Activated CD4-positive, alpha-beta memory T cell treated with anti-CD3 and anti-CD28 coated beads for 36 hours (primary cell): ENCODE measurements at regions not wholly inside any gene's neighbourhood (a gene's known extent, or its start where the extent isn't known, plus 50 kb on each side); places are given as distances from the start of the nearest gene placed in this dataset.

Source experiments
- CTCF ChIA-PET: fragments of 350-600 bp; sonication (Branson Sonifier 250); formaldehyde crosslinking; loops from one replicate; lab custom pipeline; 2021; ENCODE audit warnings: antibody characterized with exemption, inconsistent platforms; lab: Charles Lee
- POLR2A ChIA-PET: fragments of 350-600 bp; sonication (Branson Sonifier 250); formaldehyde crosslinking; loops from one replicate; lab custom pipeline; 2021; ENCODE audit warnings: antibody characterized with exemption; lab: Charles Lee
- DNase-seq: peaks from one replicate; pipeline ENCODE4 v3.0.0-alpha.2; 2020
- H3K27ac Mint-ChIP-seq: one replicate; pipeline ENCODE4 v1.8.0; 2021; ENCODE audit warnings: mixed read lengths
- H3K27me3 Mint-ChIP-seq: one replicate; pipeline ENCODE4 v1.8.0; 2021; ENCODE audit warnings: mixed read lengths
- H3K36me3 Mint-ChIP-seq: one replicate; pipeline ENCODE4 v1.8.0; 2021; ENCODE audit warnings: mixed read lengths
- H3K4me1 Mint-ChIP-seq: one replicate; pipeline ENCODE4 v1.8.0; 2021; ENCODE audit warnings: low read depth, mixed read lengths
- H3K4me3 Mint-ChIP-seq: one replicate; pipeline ENCODE4 v1.8.0; 2021; ENCODE audit warnings: mild to moderate bottlenecking, mixed read lengths
- H3K9me3 Mint-ChIP-seq: one replicate; pipeline ENCODE4 v1.8.0; 2021; ENCODE audit warnings: mixed read lengths
- intact Hi-C: fragments of 100-400 bp; cut with micrococcal nuclease; formaldehyde crosslinking; loops from one replicate; pipeline ENCODE4 v1.15.1; 2023

DNA sequence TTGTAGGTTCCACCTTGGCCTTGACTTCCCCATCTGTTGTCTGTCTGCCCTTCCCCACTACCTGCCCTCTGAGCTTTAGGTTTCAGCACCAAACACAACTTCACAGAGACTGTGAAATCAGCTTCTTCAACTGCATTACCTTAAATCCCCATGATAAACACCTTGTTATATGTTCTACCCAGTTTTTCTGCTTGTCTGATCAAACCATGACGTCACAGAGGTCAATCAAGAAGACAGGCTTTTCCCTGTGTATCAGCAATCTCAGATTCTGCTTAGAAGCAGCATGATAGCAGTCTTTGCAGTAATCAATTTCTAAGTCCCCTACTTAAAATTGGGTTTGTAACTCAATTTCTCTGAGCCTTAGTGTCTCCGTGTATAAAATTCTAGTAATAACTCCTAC lies 175.0 kb downstream of the PLK2 start:
- no peaks in the 10 kb centered on the region for H3K36me3 Mint-ChIP-seq
- H3K27me3 Mint-ChIP-seq = peaks cover 4% of the 10 kb centered on the region
- H3K9me3 Mint-ChIP-seq = no peaks in the 10 kb centered on the region
- POLR2A ChIA-PET = no interaction called here
- DNase-seq = no peak
- intact Hi-C loops = no loop called here
- no peak overlapping the region for H3K4me3 Mint-ChIP-seq
- H3K27ac Mint-ChIP-seq = no peak overlapping the region
- CTCF ChIA-PET = no interaction called here
- no peaks in the 10 kb centered on the region for H3K4me1 Mint-ChIP-seq

DNA sequence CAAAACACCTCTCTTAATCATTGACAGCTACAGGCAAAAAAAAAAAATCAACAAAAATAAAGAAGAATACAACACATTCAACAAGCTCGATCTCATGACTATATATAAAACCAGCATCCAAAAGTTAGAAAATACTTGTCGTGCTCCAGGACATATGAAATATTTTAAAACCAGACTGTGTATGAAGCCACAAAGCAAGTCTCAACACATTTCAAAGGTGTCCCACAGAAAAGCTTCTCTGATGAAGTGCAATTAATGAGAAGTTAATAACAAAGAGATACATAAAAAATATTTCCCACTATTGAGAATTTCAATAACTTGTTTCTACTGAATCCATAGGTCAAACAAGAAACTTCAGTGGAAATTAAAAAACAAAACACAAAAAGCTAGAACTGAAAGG lies 178.7 kb downstream of the PLK2 start:
- intact Hi-C loops = no loop called here
- H3K27me3 Mint-ChIP-seq = peaks cover 17% of the 10 kb centered on the region
- POLR2A ChIA-PET = no interaction called here
- DNase-seq = no peak
- H3K9me3 Mint-ChIP-seq = no peaks in the 10 kb centered on the region
- no peak overlapping the region for H3K4me3 Mint-ChIP-seq
- no peaks in the 10 kb centered on the region for H3K4me1 Mint-ChIP-seq
- CTCF ChIA-PET = no interaction called here
- no peaks in the 10 kb centered on the region for H3K36me3 Mint-ChIP-seq
- no peak overlapping the region for H3K27ac Mint-ChIP-seq

GRCh38 chr5:58279259-58279658 lies 180.6 kb downstream of the PLK2 start:
- Mint-ChIP-seq H3K4me1 (no peaks in the 10 kb centered on the region), H3K27ac (no peak overlapping the region), H3K27me3 (peaks cover 18% of the 10 kb centered on the region), H3K4me3 (no peak overlapping the region), H3K36me3 (no peaks in the 10 kb centered on the region), H3K9me3 (no peaks in the 10 kb centered on the region)
- ChIA-PET POLR2A (no interaction called here), CTCF (no interaction called here)
- DNase-seq = no peak
- intact Hi-C loops = no loop called here

DNA sequence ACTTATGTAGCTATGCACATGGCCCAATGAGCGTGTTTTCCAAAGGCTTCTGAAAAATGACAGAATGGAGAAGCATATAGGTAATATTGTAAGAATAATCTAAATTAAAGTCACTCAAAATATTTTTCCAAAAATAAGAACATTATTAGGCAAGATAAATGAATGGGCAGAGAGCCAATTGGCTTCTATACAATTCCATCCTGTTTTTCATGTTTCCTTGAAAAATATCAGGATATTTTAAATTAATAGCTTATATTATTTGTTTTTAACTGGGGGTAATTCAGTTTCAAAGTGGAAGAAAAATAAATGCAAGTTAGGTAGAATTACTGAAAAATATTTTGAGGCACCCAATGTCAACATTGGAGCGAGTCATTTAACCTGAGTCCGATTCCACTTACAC lies 183.5 kb downstream of the PLK2 start:
- no peaks in the 10 kb centered on the region for H3K9me3 Mint-ChIP-seq
- H3K27ac Mint-ChIP-seq = no peak overlapping the region
- POLR2A ChIA-PET = no interaction called here
- H3K27me3 Mint-ChIP-seq = peaks cover 22% of the 10 kb centered on the region
- no peaks in the 10 kb centered on the region for H3K4me1 Mint-ChIP-seq
- intact Hi-C loops = no loop called here
- no peaks in the 10 kb centered on the region for H3K36me3 Mint-ChIP-seq
- DNase-seq = no peak
- H3K4me3 Mint-ChIP-seq = no peak overlapping the region
- CTCF ChIA-PET = no interaction called here

- DNase-seq = no peak
- Mint-ChIP-seq H3K27ac (no peak overlapping the region), H3K4me1 (no peaks in the 10 kb centered on the region), H3K4me3 (no peak overlapping the region), H3K36me3 (no peaks in the 10 kb centered on the region), H3K9me3 (no peaks in the 10 kb centered on the region), H3K27me3 (peaks cover 19% of the 10 kb centered on the region)
- intact Hi-C loops = no loop called here
- CTCF ChIA-PET = no interaction called here
- POLR2A ChIA-PET = no interaction called here
These were observed 184.4 kb downstream of the PLK2 start for GRCh38 chr5:58275516-58275915.

DNA sequence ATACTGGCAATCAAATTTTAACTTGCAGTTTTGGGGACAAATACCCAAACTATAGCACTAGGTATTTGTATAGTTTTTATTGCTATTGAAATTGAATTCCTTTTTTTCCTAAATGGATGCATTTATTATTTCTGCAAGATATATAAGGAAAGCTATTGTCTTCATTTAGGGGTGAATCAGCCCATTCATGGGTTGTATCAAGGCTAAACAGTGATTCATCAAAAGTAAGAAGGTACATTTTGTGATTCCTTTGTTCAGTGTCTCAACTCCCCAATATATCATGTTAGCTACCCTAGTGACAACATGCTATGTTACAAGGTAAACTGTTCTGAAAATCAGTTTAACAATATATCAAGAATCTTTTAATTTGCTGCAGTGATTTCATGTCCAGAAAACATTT lies 185.7 kb downstream of the PLK2 start:
- H3K36me3 Mint-ChIP-seq = no peaks in the 10 kb centered on the region
- no peaks in the 10 kb centered on the region for H3K4me1 Mint-ChIP-seq
- DNase-seq = no peak
- no peaks in the 10 kb centered on the region for H3K9me3 Mint-ChIP-seq
- intact Hi-C loops = no loop called here
- H3K27ac Mint-ChIP-seq = no peak overlapping the region
- ChIA-PET CTCF (interaction anchor here (1.2 kb wide), 1 partner anchor 187 kb away, joined by 3 read pairs; no protein-coding TSS in a partner anchor), POLR2A (no interaction called here)
- peaks cover 17% of the 10 kb centered on the region for H3K27me3 Mint-ChIP-seq
- H3K4me3 Mint-ChIP-seq = no peak overlapping the region

DNA sequence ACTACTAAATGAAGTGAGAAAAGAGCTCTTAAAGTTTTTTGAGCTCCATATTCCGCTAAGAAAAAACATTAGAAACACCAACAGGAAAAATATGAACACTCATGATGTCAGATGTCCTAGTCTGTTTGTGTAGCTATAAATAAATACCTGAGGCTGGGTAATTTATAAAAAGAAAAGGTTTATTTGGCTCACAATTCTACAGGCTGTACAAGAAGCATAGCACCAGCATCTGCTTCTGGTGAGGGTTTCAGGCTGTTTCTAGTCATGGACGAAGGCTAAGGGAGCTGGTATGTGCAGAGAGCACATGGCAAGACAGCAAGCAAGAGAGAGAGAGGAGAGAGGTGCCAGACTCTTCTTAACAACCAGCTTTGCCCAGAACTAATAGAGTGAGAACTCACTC lies 186.2 kb downstream of the PLK2 start:
- H3K4me1 Mint-ChIP-seq = no peaks in the 10 kb centered on the region
- POLR2A ChIA-PET = no interaction called here
- intact Hi-C loops = no loop called here
- no peaks in the 10 kb centered on the region for H3K9me3 Mint-ChIP-seq
- H3K36me3 Mint-ChIP-seq = no peaks in the 10 kb centered on the region
- H3K4me3 Mint-ChIP-seq = no peak overlapping the region
- peaks cover 16% of the 10 kb centered on the region for H3K27me3 Mint-ChIP-seq
- DNase-seq = no peak
- CTCF ChIA-PET = interaction anchor here (1.2 kb wide), 1 partner anchor 187 kb away, joined by 3 read pairs; no protein-coding TSS in a partner anchor
- H3K27ac Mint-ChIP-seq = no peak overlapping the region

GRCh38 chr5:58268268-58268667 lies 191.6 kb downstream of the PLK2 start:
- H3K27me3 Mint-ChIP-seq = peaks cover 9% of the 10 kb centered on the region
- POLR2A ChIA-PET = no interaction called here
- H3K36me3 Mint-ChIP-seq = no peaks in the 10 kb centered on the region
- no peaks in the 10 kb centered on the region for H3K9me3 Mint-ChIP-seq
- no peak for DNase-seq
- H3K27ac Mint-ChIP-seq = no peak overlapping the region
- intact Hi-C loops = no loop called here
- H3K4me3 Mint-ChIP-seq = no peak overlapping the region
- no peaks in the 10 kb centered on the region for H3K4me1 Mint-ChIP-seq
- CTCF ChIA-PET = no interaction called here

DNA sequence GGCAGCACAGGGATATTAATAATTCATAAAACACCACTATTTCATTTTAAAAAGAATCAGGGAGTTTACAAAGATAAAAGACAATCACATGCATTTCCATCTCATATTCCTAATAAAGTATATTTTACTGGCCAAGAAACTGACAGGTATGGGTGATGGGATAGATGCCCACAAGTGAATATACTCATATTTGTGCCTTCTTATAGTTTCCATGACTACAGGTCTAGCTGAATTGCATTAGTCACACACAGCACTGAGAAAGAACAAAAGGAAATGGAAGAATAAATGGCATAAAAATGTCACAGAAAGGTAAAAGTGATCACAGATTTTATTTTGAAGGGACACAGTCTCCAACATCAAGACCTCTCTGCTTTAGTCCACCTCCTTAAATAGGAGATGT lies 193.5 kb downstream of the PLK2 start:
- Mint-ChIP-seq H3K4me1 (no peaks in the 10 kb centered on the region), H3K4me3 (no peak overlapping the region), H3K27me3 (peaks cover 9% of the 10 kb centered on the region), H3K9me3 (no peaks in the 10 kb centered on the region), H3K36me3 (no peaks in the 10 kb centered on the region), H3K27ac (no peak overlapping the region)
- no peak for DNase-seq
- intact Hi-C loops = no loop called here
- ChIA-PET POLR2A (no interaction called here), CTCF (no interaction called here)

GRCh38 chr5:58265246-58265930 lies 194.5 kb downstream of the PLK2 start:
- no peaks in the 10 kb centered on the region for H3K4me1 Mint-ChIP-seq
- intact Hi-C loops = no loop called here
- H3K27ac Mint-ChIP-seq = no peak overlapping the region
- peaks cover 9% of the 10 kb centered on the region for H3K27me3 Mint-ChIP-seq
- DNase-seq = no peak
- POLR2A ChIA-PET = no interaction called here
- H3K9me3 Mint-ChIP-seq = no peaks in the 10 kb centered on the region
- CTCF ChIA-PET = no interaction called here
- H3K36me3 Mint-ChIP-seq = no peaks in the 10 kb centered on the region
- no peak overlapping the region for H3K4me3 Mint-ChIP-seq

DNA sequence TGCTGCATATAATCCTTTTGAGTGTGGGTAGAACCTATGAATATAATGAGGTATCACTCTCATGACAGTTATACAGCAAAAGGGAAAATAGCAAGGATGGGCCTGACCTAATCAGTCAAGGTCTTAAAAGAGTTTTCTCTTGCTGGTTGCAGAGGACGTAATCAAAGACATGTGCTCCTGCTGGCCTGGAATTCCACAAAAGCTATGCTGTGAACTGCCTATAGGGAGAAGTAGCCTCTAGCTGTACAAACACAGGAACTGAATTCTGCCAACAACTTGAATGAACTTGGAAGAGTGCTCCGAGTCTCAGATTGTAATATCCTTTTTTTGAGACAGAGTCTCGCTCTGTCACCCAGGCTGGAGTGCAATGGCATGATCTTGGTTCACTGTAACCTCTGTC lies 195.6 kb downstream of the PLK2 start:
- no peak overlapping the region for H3K27ac Mint-ChIP-seq
- no peaks in the 10 kb centered on the region for H3K36me3 Mint-ChIP-seq
- DNase-seq = no peak
- CTCF ChIA-PET = no interaction called here
- H3K27me3 Mint-ChIP-seq = peaks cover 13% of the 10 kb centered on the region
- no peaks in the 10 kb centered on the region for H3K9me3 Mint-ChIP-seq
- POLR2A ChIA-PET = no interaction called here
- H3K4me3 Mint-ChIP-seq = no peak overlapping the region
- no peaks in the 10 kb centered on the region for H3K4me1 Mint-ChIP-seq
- intact Hi-C loops = no loop called here

DNA sequence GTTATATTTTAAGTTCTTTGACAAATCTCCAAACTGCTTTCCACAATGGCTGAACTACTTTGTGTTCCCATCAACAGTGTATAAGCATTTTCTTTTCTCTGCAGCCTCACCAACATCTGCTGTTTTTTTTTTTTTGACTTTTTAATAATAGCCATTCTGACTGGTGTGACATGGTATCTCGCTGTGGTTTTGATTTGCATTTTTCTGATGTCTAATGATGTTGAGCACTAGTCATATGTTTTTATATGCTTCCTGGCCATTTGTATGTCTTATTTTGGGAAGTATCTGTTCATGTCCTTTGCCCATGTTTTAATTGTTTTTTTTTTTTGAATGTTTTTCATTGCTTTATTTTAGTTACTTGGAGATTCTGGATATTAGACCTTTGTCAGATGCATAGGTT lies 196.6 kb downstream of the PLK2 start:
- no peak overlapping the region for H3K27ac Mint-ChIP-seq
- POLR2A ChIA-PET = no interaction called here
- intact Hi-C loops = no loop called here
- H3K9me3 Mint-ChIP-seq = no peaks in the 10 kb centered on the region
- no peaks in the 10 kb centered on the region for H3K36me3 Mint-ChIP-seq
- H3K4me1 Mint-ChIP-seq = no peaks in the 10 kb centered on the region
- no peak overlapping the region for H3K4me3 Mint-ChIP-seq
- H3K27me3 Mint-ChIP-seq = peaks cover 13% of the 10 kb centered on the region
- CTCF ChIA-PET = no interaction called here
- DNase-seq = no peak

GRCh38 chr5:58262226-58262625 lies 197.7 kb downstream of the PLK2 start:
- no peaks in the 10 kb centered on the region for H3K36me3 Mint-ChIP-seq
- DNase-seq = no peak
- H3K27me3 Mint-ChIP-seq = peaks cover 10% of the 10 kb centered on the region
- intact Hi-C loops = no loop called here
- H3K4me3 Mint-ChIP-seq = no peak overlapping the region
- ChIA-PET POLR2A (no interaction called here), CTCF (no interaction called here)
- no peaks in the 10 kb centered on the region for H3K9me3 Mint-ChIP-seq
- no peaks in the 10 kb centered on the region for H3K4me1 Mint-ChIP-seq
- H3K27ac Mint-ChIP-seq = no peak overlapping the region
